Large intestine (tissue), 3 donors: ENCODE measurements at regions not wholly inside any gene's neighbourhood (a gene's known extent, or its start where the extent isn't known, plus 50 kb on each side); places are given as distances from the start of the nearest gene placed in this dataset.
"Not testable (repeated sequence)": the region's sequence is repeated elsewhere in the genome, so short reads cannot be mapped to it uniquely, and the experiment has no call there.

Experiments used
- DNase-seq, 2 donors: peaks; one replicate each; pipeline versions ENCODE4 v3.0.0 to v3.0.0-alpha.2; 2013
- H3K27ac ChIP-seq: one replicate; pipeline ENCODE4 v1.5.1; 2013; ENCODE audit warnings: low read length
- H3K27me3 ChIP-seq: 2 replicates; pipeline ENCODE4 v1.6.1; 2013; ENCODE audit warnings: low read length; ENCODE audit not compliant: control insufficient read depth, insufficient read depth
- H3K36me3 ChIP-seq: 2 replicates; pipeline ENCODE4 v1.6.1; 2013; ENCODE audit warnings: low read length; ENCODE audit not compliant: control insufficient read depth, insufficient read depth
- H3K4me1 ChIP-seq: one replicate; pipeline ENCODE4 v1.6.1; 2013; ENCODE audit warnings: low read length; ENCODE audit not compliant: control insufficient read depth, insufficient read depth
- H3K4me3 ChIP-seq: one replicate; pipeline ENCODE4 v1.5.1; 2013; ENCODE audit warnings: low read length
- H3K9me3 ChIP-seq: one replicate; pipeline ENCODE4 v1.6.1; 2013; ENCODE audit warnings: mild to moderate bottlenecking, low read depth, low read length, moderate library complexity; ENCODE audit not compliant: control insufficient read depth
- WGBS: methylation state at CpG from one replicate; pipeline ENCODE4 v1.1.5; 2013; ENCODE audit warnings: low lambda C conversion rate; ENCODE audit not compliant: insufficient coverage; 5-methylcytosine and 5-hydroxymethylcytosine counted together

- H3K27ac ChIP-seq: no peak overlapping the region
- no peaks in the 10 kb centered on the region for H3K9me3 ChIP-seq
- WGBS: no CpG with 5 or more reads among the region's 6 CpGs
- H3K27me3 ChIP-seq: no peaks in the 10 kb centered on the region
- no peak overlapping the region for H3K4me3 ChIP-seq
- no peaks in the 10 kb centered on the region for H3K36me3 ChIP-seq
- H3K4me1 ChIP-seq: no peaks in the 10 kb centered on the region
- no peak for DNase-seq
Observed at GRCh38 chr5:28310696-28311095, 1272.3 kb upstream of the CDH9 start.

GRCh38 chr5:28305891-28306290 lies 1267.5 kb upstream of the CDH9 start:
- H3K9me3 ChIP-seq: no peaks in the 10 kb centered on the region
- WGBS: no CpG with 5 or more reads among the region's 1 CpG
- DNase-seq: no peak
- H3K4me3 ChIP-seq: no peak overlapping the region
- no peaks in the 10 kb centered on the region for H3K4me1 ChIP-seq
- H3K27ac ChIP-seq: no peak overlapping the region
- H3K27me3 ChIP-seq: no peaks in the 10 kb centered on the region
- H3K36me3 ChIP-seq: no peaks in the 10 kb centered on the region

GRCh38 chr5:28301712-28302111 lies 1263.3 kb upstream of the CDH9 start:
- Histone ChIP-seq H3K9me3 (no peaks in the 10 kb centered on the region), H3K36me3 (no peaks in the 10 kb centered on the region), H3K27me3 (no peaks in the 10 kb centered on the region), H3K27ac (no peak overlapping the region), H3K4me1 (no peaks in the 10 kb centered on the region), H3K4me3 (no peak overlapping the region)
- DNase-seq: no peak
- no CpG with 5 or more reads among the region's 2 CpGs for WGBS

- Histone ChIP-seq H3K4me3 (no peak overlapping the region), H3K27ac (no peak overlapping the region), H3K27me3 (no peaks in the 10 kb centered on the region), H3K36me3 (no peaks in the 10 kb centered on the region), H3K9me3 (no peaks in the 10 kb centered on the region), H3K4me1 (no peaks in the 10 kb centered on the region)
- no peak for DNase-seq
- WGBS: 80% methylated on average over 1 of the region's 5 CpGs
Observed at GRCh38 chr5:28296254-28297013, 1258.0 kb upstream of the CDH9 start.

- not testable (repeated sequence) for H3K4me3 ChIP-seq, H3K27me3 ChIP-seq, H3K36me3 ChIP-seq, H3K27ac ChIP-seq, H3K9me3 ChIP-seq, H3K4me1 ChIP-seq, DNase-seq
- WGBS: 20% methylated on average over 1 of the region's 10 CpGs
Observed at GRCh38 chr5:28287021-28287420, 1248.6 kb upstream of the CDH9 start.

- DNase-seq: no peak
- Histone ChIP-seq H3K36me3 (no peaks in the 10 kb centered on the region), H3K4me1 (no peaks in the 10 kb centered on the region), H3K27ac (no peak overlapping the region), H3K9me3 (no peaks in the 10 kb centered on the region), H3K27me3 (no peaks in the 10 kb centered on the region), H3K4me3 (no peak overlapping the region)
- WGBS: 55% methylated on average over 3 of the region's 5 CpGs
Observed at GRCh38 chr5:28286566-28286965, 1248.2 kb upstream of the CDH9 start.

GRCh38 chr5:28284788-28285187 lies 1246.4 kb upstream of the CDH9 start:
- WGBS: no CpG with 5 or more reads among the region's 2 CpGs
- H3K27me3 ChIP-seq: no peaks in the 10 kb centered on the region
- no peak overlapping the region for H3K27ac ChIP-seq
- H3K4me1 ChIP-seq: no peaks in the 10 kb centered on the region
- no peaks in the 10 kb centered on the region for H3K36me3 ChIP-seq
- no peak for DNase-seq
- H3K4me3 ChIP-seq: no peak overlapping the region
- H3K9me3 ChIP-seq: no peaks in the 10 kb centered on the region

- Histone ChIP-seq H3K4me1 (no peaks in the 10 kb centered on the region), H3K36me3 (no peaks in the 10 kb centered on the region), H3K27me3 (no peaks in the 10 kb centered on the region), H3K9me3 (no peaks in the 10 kb centered on the region), H3K27ac (no peak overlapping the region), H3K4me3 (no peak overlapping the region)
- WGBS: 83% methylated on average over 1 of the region's 3 CpGs
- no peak for DNase-seq
Observed at GRCh38 chr5:28281351-28281750, 1243.0 kb upstream of the CDH9 start.

- WGBS: no CpG with 5 or more reads among the region's 4 CpGs
Observed at GRCh38 chr5:28275931-28276330, 1237.5 kb upstream of the CDH9 start.

GRCh38 chr5:28269978-28270377 lies 1231.6 kb upstream of the CDH9 start:
- no peak overlapping the region for H3K27ac ChIP-seq
- no peaks in the 10 kb centered on the region for H3K36me3 ChIP-seq
- DNase-seq: no peak
- no peaks in the 10 kb centered on the region for H3K4me1 ChIP-seq
- H3K9me3 ChIP-seq: no peaks in the 10 kb centered on the region
- 80% methylated on average over 2 of the region's 5 CpGs for WGBS
- no peak overlapping the region for H3K4me3 ChIP-seq
- H3K27me3 ChIP-seq: no peaks in the 10 kb centered on the region

More at GRCh38 chr5:28275931-28276330, 1237.5 kb upstream of the CDH9 start:
- no peak for DNase-seq
- no peaks in the 10 kb centered on the region for H3K27me3 ChIP-seq
- H3K4me1 ChIP-seq: no peaks in the 10 kb centered on the region
- H3K27ac ChIP-seq: no peak overlapping the region
- no peaks in the 10 kb centered on the region for H3K9me3 ChIP-seq
- no peak overlapping the region for H3K4me3 ChIP-seq
- H3K36me3 ChIP-seq: no peaks in the 10 kb centered on the region

GRCh38 chr5:28265877-28266276 lies 1227.5 kb upstream of the CDH9 start:
- Histone ChIP-seq H3K9me3 (no peaks in the 10 kb centered on the region), H3K27me3 (no peaks in the 10 kb centered on the region), H3K36me3 (no peaks in the 10 kb centered on the region), H3K4me3 (no peak overlapping the region), H3K4me1 (no peaks in the 10 kb centered on the region), H3K27ac (no peak overlapping the region)
- no peak for DNase-seq
- WGBS: no CpG with 5 or more reads among the region's 2 CpGs
